OCI-LY3 (cell line): ENCODE measurements at regions not wholly inside any gene's neighbourhood (a gene's known extent, or its start where the extent isn't known, plus 50 kb on each side); places are given as distances from the start of the nearest gene placed in this dataset.

Experiments used
- EZH2phosphoT487 ChIP-seq: fragments of 200-600 bp; shearing (Covaris generic); IDR thresholded peaks from 2 replicates; pipeline ENCODE4 v1.6.1; 2018; ENCODE audit warnings: antibody characterized with exemption, mixed run types, low read depth
- TF ChIP-seq, protein P1 (sequence below): fragments of 200-600, 300-600 bp; sonication (generic); IDR thresholded peaks from 2 replicates; pipeline ENCODE4 v1.5.1; 2014; ENCODE audit warnings: antibody characterized with exemption, low read length, low read depth

DNA sequence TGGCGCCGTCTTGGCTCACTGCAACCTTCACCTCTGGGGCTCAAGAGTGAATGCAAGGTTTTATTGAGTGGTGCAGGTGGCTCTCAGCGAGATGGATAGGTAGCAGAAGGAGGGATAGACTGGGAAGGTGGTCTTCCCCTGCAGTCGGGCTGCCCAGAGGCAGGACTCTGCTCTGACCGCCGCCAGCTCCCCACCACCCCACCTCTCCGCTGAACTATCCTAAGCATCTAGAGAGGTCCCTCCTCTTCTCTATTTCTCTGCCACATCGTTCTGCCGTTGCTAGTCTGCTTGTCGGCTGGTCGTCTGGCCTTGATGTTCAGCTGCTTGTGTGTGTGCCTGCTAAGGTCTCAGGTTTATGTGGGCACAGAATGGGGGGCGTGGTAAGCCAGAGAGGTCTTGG lies 54.5 kb upstream of the UGT2B15 start:
- TF ChIP-seq EZH2phosphoT487 = no peak
- TF ChIP-seq, protein P1, sequence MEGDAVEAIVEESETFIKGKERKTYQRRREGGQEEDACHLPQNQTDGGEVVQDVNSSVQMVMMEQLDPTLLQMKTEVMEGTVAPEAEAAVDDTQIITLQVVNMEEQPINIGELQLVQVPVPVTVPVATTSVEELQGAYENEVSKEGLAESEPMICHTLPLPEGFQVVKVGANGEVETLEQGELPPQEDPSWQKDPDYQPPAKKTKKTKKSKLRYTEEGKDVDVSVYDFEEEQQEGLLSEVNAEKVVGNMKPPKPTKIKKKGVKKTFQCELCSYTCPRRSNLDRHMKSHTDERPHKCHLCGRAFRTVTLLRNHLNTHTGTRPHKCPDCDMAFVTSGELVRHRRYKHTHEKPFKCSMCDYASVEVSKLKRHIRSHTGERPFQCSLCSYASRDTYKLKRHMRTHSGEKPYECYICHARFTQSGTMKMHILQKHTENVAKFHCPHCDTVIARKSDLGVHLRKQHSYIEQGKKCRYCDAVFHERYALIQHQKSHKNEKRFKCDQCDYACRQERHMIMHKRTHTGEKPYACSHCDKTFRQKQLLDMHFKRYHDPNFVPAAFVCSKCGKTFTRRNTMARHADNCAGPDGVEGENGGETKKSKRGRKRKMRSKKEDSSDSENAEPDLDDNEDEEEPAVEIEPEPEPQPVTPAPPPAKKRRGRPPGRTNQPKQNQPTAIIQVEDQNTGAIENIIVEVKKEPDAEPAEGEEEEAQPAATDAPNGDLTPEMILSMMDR = no peak
